ENCODE measurements at regions not wholly inside any gene's neighbourhood (a gene's known extent, or its start where the extent isn't known, plus 50 kb on each side); places are given as distances from the start of the nearest gene placed in this dataset.

DNA sequence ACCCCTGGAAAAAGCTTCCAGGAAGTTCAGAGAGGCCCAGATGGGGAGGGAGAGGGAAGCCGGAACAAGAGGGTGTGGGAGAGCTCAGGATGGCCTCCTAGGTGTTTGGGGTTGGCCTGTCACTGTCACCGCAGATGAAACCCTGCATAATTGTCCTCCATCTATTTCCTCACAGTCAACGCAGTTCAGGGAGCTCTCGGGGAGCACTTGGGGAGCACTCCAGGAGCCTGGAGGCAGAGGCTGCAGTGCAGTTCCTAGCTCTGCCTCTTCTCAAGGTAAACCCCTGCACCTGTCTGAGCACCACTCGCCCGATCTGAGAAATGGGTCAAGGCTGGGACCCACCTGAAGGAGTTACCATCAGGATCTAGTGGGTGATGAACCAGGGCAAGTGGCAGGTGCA, 194.6 kb upstream of the LHX5 start:
- Histone ChIP-seq H2AFZ (ENCODE audit: low read depth, low read length, severe bottlenecking) (no peak overlapping the region), H4K20me1 (ENCODE audit: low read depth, low read length) (no peaks in the 10 kb centered on the region), H3F3A (ENCODE audit: insufficient read depth) (no peaks in the 10 kb centered on the region), H3K27me3 (ENCODE audit: low read length) (no peaks in the 10 kb centered on the region), H3K36me3 (ENCODE audit: low read length) (no peaks in the 10 kb centered on the region), H3K4me2 (ENCODE audit: low read depth, low read length, poor library complexity, severe bottlenecking) (no peak overlapping the region), H3K9me3 (ENCODE audit: insufficient read depth, low read length) (no peaks in the 10 kb centered on the region), H3K79me2 (ENCODE audit: insufficient read depth, low read length) (no peaks in the 10 kb centered on the region), H3K9ac (ENCODE audit: low read length) (no peak overlapping the region), H3K27ac (ENCODE audit: low read depth, low read length) (no peak overlapping the region), H3K9me2 (replicated peaks; ENCODE audit: insufficient read depth, low read length) (no peaks in the 10 kb centered on the region), H3K4me3 (ENCODE audit: insufficient read depth, low read length, poor library complexity, severe bottlenecking) (no peak overlapping the region)
- TF ChIP-seq, protein P1, sequence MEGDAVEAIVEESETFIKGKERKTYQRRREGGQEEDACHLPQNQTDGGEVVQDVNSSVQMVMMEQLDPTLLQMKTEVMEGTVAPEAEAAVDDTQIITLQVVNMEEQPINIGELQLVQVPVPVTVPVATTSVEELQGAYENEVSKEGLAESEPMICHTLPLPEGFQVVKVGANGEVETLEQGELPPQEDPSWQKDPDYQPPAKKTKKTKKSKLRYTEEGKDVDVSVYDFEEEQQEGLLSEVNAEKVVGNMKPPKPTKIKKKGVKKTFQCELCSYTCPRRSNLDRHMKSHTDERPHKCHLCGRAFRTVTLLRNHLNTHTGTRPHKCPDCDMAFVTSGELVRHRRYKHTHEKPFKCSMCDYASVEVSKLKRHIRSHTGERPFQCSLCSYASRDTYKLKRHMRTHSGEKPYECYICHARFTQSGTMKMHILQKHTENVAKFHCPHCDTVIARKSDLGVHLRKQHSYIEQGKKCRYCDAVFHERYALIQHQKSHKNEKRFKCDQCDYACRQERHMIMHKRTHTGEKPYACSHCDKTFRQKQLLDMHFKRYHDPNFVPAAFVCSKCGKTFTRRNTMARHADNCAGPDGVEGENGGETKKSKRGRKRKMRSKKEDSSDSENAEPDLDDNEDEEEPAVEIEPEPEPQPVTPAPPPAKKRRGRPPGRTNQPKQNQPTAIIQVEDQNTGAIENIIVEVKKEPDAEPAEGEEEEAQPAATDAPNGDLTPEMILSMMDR (IDR thresholded peaks at IDR 0.05; ENCODE audit: insufficient read depth, low read length, poor library complexity, severe bottlenecking) = no peak
- no peak for TF ChIP-seq EZH2phosphoT487 (conservative IDR thresholded peaks at IDR 0.05; ENCODE audit: low read length)

DNA sequence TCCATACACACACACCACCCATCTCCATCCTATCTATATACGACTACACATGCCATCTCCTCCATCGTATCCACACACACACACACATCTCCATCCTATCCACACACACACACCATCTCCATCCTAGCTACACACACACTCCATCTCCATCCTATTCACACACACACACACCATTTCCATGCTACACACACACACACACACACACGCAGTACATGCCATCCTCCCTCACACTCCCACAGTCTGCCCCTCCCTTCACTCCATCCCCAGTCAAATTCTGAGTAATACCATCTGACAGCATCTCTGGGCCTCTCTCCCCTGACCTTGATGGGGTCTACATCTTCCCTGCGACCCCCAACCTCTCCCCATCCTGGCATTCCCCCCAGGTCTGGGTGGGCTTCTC, 193.8 kb upstream of the LHX5 start:
- no peaks in the 10 kb centered on the region for H3F3A ChIP-seq (ENCODE audit: insufficient read depth)
- no peaks in the 10 kb centered on the region for H3K36me3 ChIP-seq (ENCODE audit: low read length)
- TF ChIP-seq, protein P1 (IDR thresholded peaks at IDR 0.05; ENCODE audit: insufficient read depth, low read length, poor library complexity, severe bottlenecking) = no peak
- TF ChIP-seq EZH2phosphoT487 (conservative IDR thresholded peaks at IDR 0.05; ENCODE audit: low read length) = no peak
- no peaks in the 10 kb centered on the region for H3K9me3 ChIP-seq (ENCODE audit: insufficient read depth, low read length)
- H3K9ac ChIP-seq (ENCODE audit: low read length) = no peak overlapping the region
- no peaks in the 10 kb centered on the region for H3K79me2 ChIP-seq (ENCODE audit: insufficient read depth, low read length)
- H4K20me1 ChIP-seq (ENCODE audit: low read depth, low read length) = no peaks in the 10 kb centered on the region
- no peaks in the 10 kb centered on the region for H3K27me3 ChIP-seq (ENCODE audit: low read length)
- H3K4me2 ChIP-seq (ENCODE audit: low read depth, low read length, poor library complexity, severe bottlenecking) = no peak overlapping the region
- no peaks in the 10 kb centered on the region for H3K9me2 ChIP-seq (replicated peaks; ENCODE audit: insufficient read depth, low read length)
- H3K27ac ChIP-seq (ENCODE audit: low read depth, low read length) = no peak overlapping the region
- no peak overlapping the region for H2AFZ ChIP-seq (ENCODE audit: low read depth, low read length, severe bottlenecking)
- H3K4me3 ChIP-seq (ENCODE audit: insufficient read depth, low read length, poor library complexity, severe bottlenecking) = no peak overlapping the region

DNA sequence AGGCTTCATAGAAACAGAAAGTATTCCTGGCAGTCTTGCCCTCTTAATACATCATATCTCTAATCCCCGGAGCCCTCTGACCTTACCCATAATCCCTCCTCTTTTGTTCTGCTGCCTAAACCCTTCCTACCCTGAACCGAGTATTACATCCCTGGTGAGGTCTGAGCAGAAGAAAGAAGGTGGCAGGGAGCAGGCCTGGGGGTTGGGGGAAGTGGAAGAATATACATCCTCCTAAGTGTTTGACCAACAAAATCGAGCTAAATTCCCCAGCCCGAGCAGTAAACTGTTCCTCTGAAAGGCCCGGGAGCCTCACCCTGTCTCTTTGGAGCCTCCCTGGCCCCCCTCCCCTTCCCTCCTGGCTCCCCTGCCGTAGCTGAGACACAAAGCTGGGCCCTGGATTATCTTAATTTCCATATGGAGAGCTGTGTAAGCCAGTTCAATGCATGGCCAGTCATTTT, 192.6 kb upstream of the LHX5 start:
- Histone ChIP-seq H3K79me2 (ENCODE audit: insufficient read depth, low read length) (no peaks in the 10 kb centered on the region), H4K20me1 (ENCODE audit: low read depth, low read length) (no peaks in the 10 kb centered on the region), H2AFZ (ENCODE audit: low read depth, low read length, severe bottlenecking) (no peak overlapping the region), H3K4me2 (ENCODE audit: low read depth, low read length, poor library complexity, severe bottlenecking) (no peak overlapping the region), H3K9me3 (ENCODE audit: insufficient read depth, low read length) (no peaks in the 10 kb centered on the region), H3F3A (ENCODE audit: insufficient read depth) (no peaks in the 10 kb centered on the region), H3K4me3 (ENCODE audit: insufficient read depth, low read length, poor library complexity, severe bottlenecking) (no peak overlapping the region), H3K9me2 (replicated peaks; ENCODE audit: insufficient read depth, low read length) (no peaks in the 10 kb centered on the region), H3K36me3 (ENCODE audit: low read length) (no peaks in the 10 kb centered on the region), H3K27me3 (ENCODE audit: low read length) (no peaks in the 10 kb centered on the region), H3K9ac (ENCODE audit: low read length) (no peak overlapping the region), H3K27ac (ENCODE audit: low read depth, low read length) (no peak overlapping the region)
- no peak for TF ChIP-seq EZH2phosphoT487 (conservative IDR thresholded peaks at IDR 0.05; ENCODE audit: low read length)
- TF ChIP-seq, protein P1 (IDR thresholded peaks at IDR 0.05; ENCODE audit: insufficient read depth, low read length, poor library complexity, severe bottlenecking) = no peak

All from SU-DHL-6 (cell line).